HepG2 (cell line): ENCODE measurements at regions not wholly inside any gene's neighbourhood (a gene's known extent, or its start where the extent isn't known, plus 50 kb on each side); places are given as distances from the start of the nearest gene placed in this dataset.

Source experiments
- ATAC-seq: fragments of 200-7000 bp; cut with Tn5 transposase; 3 replicates; pipeline ENCODE4 v1.9.1; 2020; ENCODE audit warnings: mild to moderate bottlenecking, moderate library complexity
- BruUV-seq: library from RNA; stranded (reverse); fragments of 400-500 nt; replicated peaks from 2 replicates; lab custom pipeline; 2021; lab: Mats Ljungman, UMichigan
- CTCF ChIA-PET: fragments of 300-600 bp; formaldehyde crosslinking; extraction: SDS; loops from one replicate; lab custom pipeline; 2021; ENCODE audit warnings: low total read pairs, inconsistent platforms, low intra/inter-chr PET ratio; lab: Yijun Ruan, JAX
- POLR2A ChIA-PET: fragments of 350-600 bp; sonication (Branson Sonifier 250); formaldehyde crosslinking; loops from one replicate; lab custom pipeline; 2020; ENCODE audit warnings: antibody characterized with exemption, inconsistent platforms; lab: Yijun Ruan, JAX
- DNase-seq: peaks from one replicate; pipeline ENCODE4 v3.0.0-alpha.2; 2015; ENCODE audit warnings: low spot score
- FAIRE-seq: peaks from 3 replicates; lab custom pipeline; 2011; peaks lifted over from hg19 to GRCh38; lab: Jason Lieb, UNC
- H2AFZ ChIP-seq: one replicate; pipeline ENCODE4 v1.6.1; 2011; ENCODE audit warnings: low read length, inconsistent platforms
- H3K27ac ChIP-seq: fragments of 300-600 bp; 3 replicates; pipeline ENCODE4 v1.8.0; 2011; ENCODE audit warnings: mixed run types, mild to moderate bottlenecking, mixed read lengths, low read length, inconsistent platforms; ENCODE audit not compliant: insufficient read depth; ENCODE audit errors: extremely low read length
- H3K27me3 ChIP-seq, 2 experiments: fragments of 200-600 bp in 1 of 2; 2 replicates in 1 of 2; 3 replicates in 1 of 2; pipeline versions ENCODE4 v1.6.0 to v1.8.0; 2011; ENCODE audit warnings: low read length in 2 of 2, mild to moderate bottlenecking in 2 of 2, moderate library complexity in 2 of 2, inconsistent platforms in 1 of 2; ENCODE audit not compliant: insufficient read depth in 2 of 2, control insufficient read depth in 1 of 2
- H3K36me3 ChIP-seq, 2 experiments: fragments of 200-600 bp in 1 of 2; replicated peaks in 1 of 2; 2 replicates in 1 of 2; 3 replicates in 1 of 2; pipeline versions ENCODE4 v1.5.1 to v1.8.0; 2011; ENCODE audit warnings: low read length in 2 of 2, inconsistent platforms in 1 of 2; ENCODE audit not compliant: insufficient read depth in 2 of 2, control insufficient read depth in 1 of 2
- H3K4me1 ChIP-seq: 2 replicates; pipeline ENCODE4 v1.5.1; 2012; ENCODE audit warnings: low read length, inconsistent platforms; ENCODE audit not compliant: insufficient read depth
- H3K4me2 ChIP-seq: 2 replicates; pipeline ENCODE4 v1.6.0; 2011; ENCODE audit warnings: low read depth, low read length, inconsistent platforms
- H3K4me3 ChIP-seq, 3 experiments: fragments of 200-600 bp in 1 of 3; sonication (generic), shearing (Covaris generic) in 1 of 3; replicated peaks in 1 of 3; 2 replicates each; pipeline ENCODE4 v1.5.1; 2011 to 2016; ENCODE audit warnings: low read length in 3 of 3, inconsistent platforms in 2 of 3, low read depth in 2 of 3, mild to moderate bottlenecking in 2 of 3, control low read depth in 1 of 3, mixed read lengths in 1 of 3; ENCODE audit not compliant: insufficient read depth in 1 of 3
- H3K79me2 ChIP-seq: one replicate; pipeline ENCODE4 v1.6.1; 2011; ENCODE audit warnings: low read length, inconsistent platforms; ENCODE audit not compliant: insufficient read depth
- H3K9ac ChIP-seq: 2 replicates; pipeline ENCODE4 v1.6.0; 2011; ENCODE audit warnings: mild to moderate bottlenecking, low read depth, low read length, inconsistent platforms; ENCODE audit not compliant: insufficient read depth
- H3K9me3 ChIP-seq: 2 replicates; pipeline ENCODE4 v1.5.1; 2012; ENCODE audit warnings: mild to moderate bottlenecking, low read length
- H4K20me1 ChIP-seq: 2 replicates; pipeline ENCODE4 v1.6.0; 2011; ENCODE audit warnings: inconsistent platforms, mild to moderate bottlenecking, low read length, moderate library complexity; ENCODE audit not compliant: insufficient read depth
- ADNP ChIP-seq: sonication (generic); formaldehyde crosslinking; IDR thresholded peaks from 2 replicates; pipeline ENCODE4 v1.4.0; 2020; ENCODE audit warnings: missing genetic modification reagents
- ARID2 ChIP-seq: sonication (generic); formaldehyde crosslinking; IDR thresholded peaks from 2 replicates; pipeline ENCODE4 v1.8.1; 2022; ENCODE audit warnings: mild to moderate bottlenecking, missing genetic modification reagents, borderline replicate concordance
- ATF7-NPFF ChIP-seq: sonication (generic); formaldehyde crosslinking; IDR thresholded peaks from 2 replicates; pipeline ENCODE4 v1.8.1; 2023; ENCODE audit warnings: mild to moderate bottlenecking, low read depth, missing genetic modification reagents, moderate library complexity
- DRAP1 ChIP-seq: IDR thresholded peaks from 2 replicates; pipeline ENCODE4 v1.6.1; 2016; ENCODE audit warnings: missing genetic modification reagents, missing compliant biosample characterization
- JUNB ChIP-seq: sonication (generic); formaldehyde crosslinking; IDR thresholded peaks from 2 replicates; pipeline ENCODE4 v1.8.0; 2022; ENCODE audit warnings: missing genetic modification reagents, mild to moderate bottlenecking, borderline replicate concordance
- ZKSCAN5 ChIP-seq: sonication (generic); formaldehyde crosslinking; IDR thresholded peaks from 2 replicates; pipeline ENCODE4 v1.5.1; 2020; ENCODE audit warnings: mild to moderate bottlenecking, missing genetic modification reagents
- ZNF713 ChIP-seq: sonication (generic); formaldehyde crosslinking; IDR thresholded peaks from 2 replicates; pipeline ENCODE4 v1.4.0; 2020; ENCODE audit warnings: mild to moderate bottlenecking, missing genetic modification reagents
- ZNF891 ChIP-seq: sonication (generic); formaldehyde crosslinking; IDR thresholded peaks from 2 replicates; pipeline ENCODE4 v1.5.0; 2020; ENCODE audit warnings: mild to moderate bottlenecking, missing genetic modification reagents
- ZSCAN12 ChIP-seq: sonication (generic); formaldehyde crosslinking; IDR thresholded peaks from 2 replicates; pipeline ENCODE4 v1.9.0; 2021; ENCODE audit warnings: mild to moderate bottlenecking, missing genetic modification reagents
- WGBS: methylation state at CpG from one replicate; pipeline ENCODE4 v1.1.6; 2017; ENCODE audit warnings: low lambda C conversion rate; 5-methylcytosine and 5-hydroxymethylcytosine counted together
- in situ Hi-C: cut with HindIII; loops from 2 replicates; pipeline ENCODE4 v1.10.0; 2017; ENCODE audit warnings: low pct_unique_long_range_greater_than_20kb; ENCODE audit not compliant: extremely low pct_ligation_motif_present
- intact Hi-C: fragments of 100-400 bp; cut with micrococcal nuclease; formaldehyde crosslinking; loops from one replicate; pipeline ENCODE4 v1.10.0; 2022; ENCODE audit not compliant: unreplicated experiment
- TF ChIP-seq, protein P1 (sequence below): sonication (generic); IDR thresholded peaks from 2 replicates; pipeline ENCODE4 v1.6.1; 2016; ENCODE audit warnings: low read depth, borderline replicate concordance
- TF ChIP-seq, protein P2 (sequence below): sonication (generic); formaldehyde crosslinking; IDR thresholded peaks from one replicate; pipeline ENCODE4 v1.5.1; 2020; ENCODE audit warnings: mild to moderate bottlenecking, missing genetic modification reagents; ENCODE audit errors: not compliant biosample characterization
- TF ChIP-seq, protein P3 (sequence below): sonication (generic); formaldehyde crosslinking; IDR thresholded peaks from 2 replicates; pipeline ENCODE4 v1.4.0; 2020; ENCODE audit warnings: low read depth, mild to moderate bottlenecking, missing genetic modification reagents

DNA sequence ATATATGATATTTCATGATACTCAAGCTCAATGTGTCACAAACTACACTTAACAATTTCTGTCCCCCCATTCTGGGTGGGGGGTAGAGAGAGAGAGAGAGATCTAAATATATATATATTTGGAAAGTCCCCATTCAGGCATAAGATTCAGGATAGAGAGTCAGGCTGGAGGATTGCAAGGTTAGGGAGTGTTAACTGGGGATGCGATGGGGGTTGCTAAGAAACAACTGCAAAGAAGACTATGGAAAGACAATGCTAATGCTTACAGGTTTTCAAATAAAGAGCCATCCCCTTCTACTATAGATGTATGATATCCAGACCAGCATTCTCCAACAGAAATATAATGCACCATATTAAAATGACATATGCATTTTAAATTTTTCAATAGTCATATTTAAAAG, 79.2 kb upstream of the OR5AK2 start:
- Histone ChIP-seq H3K9ac (no peak overlapping the region), H3K36me3 (no peaks in the 10 kb centered on the region), H3K4me3 (no peak overlapping the region), H3K27me3 (no peaks in the 10 kb centered on the region), H4K20me1 (no peaks in the 10 kb centered on the region), H3K9me3 (no peaks in the 10 kb centered on the region), H3K79me2 (no peaks in the 10 kb centered on the region), H3K4me1 (no peaks in the 10 kb centered on the region), H2AFZ (no peak overlapping the region), H3K27ac (no peak overlapping the region), H3K4me2 (no peak overlapping the region)
- WGBS = 32% methylated on average over 1 of the region's 1 CpG
- FAIRE-seq = no peak
- CTCF ChIA-PET = no interaction called here
- in situ Hi-C loops (no loop called here), intact Hi-C loops (no loop called here)
- ATAC-seq = no peak
- DNase-seq = no peak
- BruUV-seq = no TSS peak
- POLR2A ChIA-PET = no interaction called here
- no peak for TF ChIP-seq ZKSCAN5 (CRISPR knock-in tag)
- TF ChIP-seq JUNB = no peak
- TF ChIP-seq ZNF713 (CRISPR knock-in tag) = no peak
- no peak for TF ChIP-seq ARID2
- TF ChIP-seq, protein P1, sequence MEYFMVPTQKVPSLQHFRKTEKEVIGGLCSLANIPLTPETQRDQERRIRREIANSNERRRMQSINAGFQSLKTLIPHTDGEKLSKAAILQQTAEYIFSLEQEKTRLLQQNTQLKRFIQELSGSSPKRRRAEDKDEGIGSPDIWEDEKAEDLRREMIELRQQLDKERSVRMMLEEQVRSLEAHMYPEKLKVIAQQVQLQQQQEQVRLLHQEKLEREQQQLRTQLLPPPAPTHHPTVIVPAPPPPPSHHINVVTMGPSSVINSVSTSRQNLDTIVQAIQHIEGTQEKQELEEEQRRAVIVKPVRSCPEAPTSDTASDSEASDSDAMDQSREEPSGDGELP = no peak
- TF ChIP-seq ATF7-NPFF (CRISPR knock-in tag) = no peak
- TF ChIP-seq DRAP1 (CRISPR knock-in tag) = no peak
- TF ChIP-seq, protein P2, sequence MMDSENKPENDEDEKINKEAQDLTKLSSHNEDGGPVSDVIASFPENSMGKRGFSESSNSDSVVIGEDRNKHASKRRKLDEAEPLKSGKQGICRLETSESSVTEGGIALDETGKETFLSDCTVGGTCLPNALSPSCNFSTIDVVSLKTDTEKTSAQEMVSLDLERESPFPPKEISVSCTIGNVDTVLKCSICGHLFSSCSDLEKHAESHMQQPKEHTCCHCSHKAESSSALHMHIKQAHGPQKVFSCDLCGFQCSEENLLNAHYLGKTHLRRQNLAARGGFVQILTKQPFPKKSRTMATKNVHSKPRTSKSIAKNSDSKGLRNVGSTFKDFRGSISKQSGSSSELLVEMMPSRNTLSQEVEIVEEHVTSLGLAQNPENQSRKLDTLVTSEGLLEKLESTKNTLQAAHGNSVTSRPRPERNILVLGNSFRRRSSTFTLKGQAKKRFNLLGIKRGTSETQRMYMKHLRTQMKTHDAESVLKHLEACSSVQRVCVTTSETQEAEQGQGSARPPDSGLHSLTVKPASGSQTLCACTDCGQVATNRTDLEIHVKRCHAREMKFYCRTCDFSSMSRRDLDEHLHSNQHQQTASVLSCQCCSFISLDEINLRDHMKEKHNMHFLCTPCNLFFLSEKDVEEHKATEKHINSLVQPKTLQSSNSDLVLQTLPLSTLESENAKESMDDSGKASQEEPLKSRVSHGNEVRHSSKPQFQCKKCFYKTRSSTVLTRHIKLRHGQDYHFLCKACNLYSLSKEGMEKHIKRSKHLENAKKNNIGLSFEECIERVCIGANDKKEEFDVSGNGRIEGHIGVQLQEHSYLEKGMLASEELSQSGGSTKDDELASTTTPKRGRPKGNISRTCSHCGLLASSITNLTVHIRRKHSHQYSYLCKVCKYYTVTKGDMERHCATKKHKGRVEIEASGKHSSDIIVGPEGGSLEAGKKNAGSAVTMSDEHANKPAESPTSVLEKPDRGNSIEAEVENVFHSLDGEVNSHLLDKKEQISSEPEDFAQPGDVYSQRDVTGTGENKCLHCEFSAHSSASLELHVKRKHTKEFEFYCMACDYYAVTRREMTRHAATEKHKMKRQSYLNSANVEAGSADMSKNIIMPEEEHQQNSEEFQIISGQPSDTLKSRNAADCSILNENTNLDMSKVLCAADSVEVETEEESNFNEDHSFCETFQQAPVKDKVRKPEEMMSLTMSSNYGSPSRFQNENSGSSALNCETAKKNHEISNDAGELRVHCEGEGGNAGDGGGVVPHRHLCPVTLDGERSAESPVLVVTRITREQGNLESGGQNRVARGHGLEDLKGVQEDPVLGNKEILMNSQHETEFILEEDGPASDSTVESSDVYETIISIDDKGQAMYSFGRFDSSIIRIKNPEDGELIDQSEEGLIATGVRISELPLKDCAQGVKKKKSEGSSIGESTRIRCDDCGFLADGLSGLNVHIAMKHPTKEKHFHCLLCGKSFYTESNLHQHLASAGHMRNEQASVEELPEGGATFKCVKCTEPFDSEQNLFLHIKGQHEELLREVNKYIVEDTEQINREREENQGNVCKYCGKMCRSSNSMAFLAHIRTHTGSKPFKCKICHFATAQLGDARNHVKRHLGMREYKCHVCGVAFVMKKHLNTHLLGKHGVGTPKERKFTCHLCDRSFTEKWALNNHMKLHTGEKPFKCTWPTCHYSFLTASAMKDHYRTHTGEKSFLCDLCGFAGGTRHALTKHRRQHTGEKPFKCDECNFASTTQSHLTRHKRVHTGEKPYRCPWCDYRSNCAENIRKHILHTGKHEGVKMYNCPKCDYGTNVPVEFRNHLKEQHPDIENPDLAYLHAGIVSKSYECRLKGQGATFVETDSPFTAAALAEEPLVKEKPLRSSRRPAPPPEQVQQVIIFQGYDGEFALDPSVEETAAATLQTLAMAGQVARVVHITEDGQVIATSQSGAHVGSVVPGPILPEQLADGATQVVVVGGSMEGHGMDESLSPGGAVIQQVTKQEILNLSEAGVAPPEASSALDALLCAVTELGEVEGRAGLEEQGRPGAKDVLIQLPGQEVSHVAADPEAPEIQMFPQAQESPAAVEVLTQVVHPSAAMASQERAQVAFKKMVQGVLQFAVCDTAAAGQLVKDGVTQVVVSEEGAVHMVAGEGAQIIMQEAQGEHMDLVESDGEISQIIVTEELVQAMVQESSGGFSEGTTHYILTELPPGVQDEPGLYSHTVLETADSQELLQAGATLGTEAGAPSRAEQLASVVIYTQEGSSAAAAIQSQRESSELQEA (CRISPR knock-in tag) = no peak
- TF ChIP-seq ZNF891 (CRISPR knock-in tag) = no peak
- no peak for TF ChIP-seq ADNP
- TF ChIP-seq, protein P3, sequence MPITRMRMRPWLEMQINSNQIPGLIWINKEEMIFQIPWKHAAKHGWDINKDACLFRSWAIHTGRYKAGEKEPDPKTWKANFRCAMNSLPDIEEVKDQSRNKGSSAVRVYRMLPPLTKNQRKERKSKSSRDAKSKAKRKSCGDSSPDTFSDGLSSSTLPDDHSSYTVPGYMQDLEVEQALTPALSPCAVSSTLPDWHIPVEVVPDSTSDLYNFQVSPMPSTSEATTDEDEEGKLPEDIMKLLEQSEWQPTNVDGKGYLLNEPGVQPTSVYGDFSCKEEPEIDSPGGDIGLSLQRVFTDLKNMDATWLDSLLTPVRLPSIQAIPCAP (CRISPR knock-in tag) = no peak
- no peak for TF ChIP-seq ZSCAN12 (CRISPR knock-in tag)
